KG1 (cell line): ENCODE measurements at regions not wholly inside any gene's neighbourhood (a gene's known extent, or its start where the extent isn't known, plus 50 kb on each side); places are given as distances from the start of the nearest gene placed in this dataset.
"Not testable (repeated sequence)": the region's sequence is repeated elsewhere in the genome, so short reads cannot be mapped to it uniquely, and the experiment has no call there.

ENCODE experiments used
- DNase-seq: peaks from one replicate; lab custom pipeline; 2025; lab: John Stamatoyannopoulos, UW

- DNase-seq = no peak
Measured at GRCh38 chr12:27133022-27133590, 50.7 kb upstream of the C12orf71 start.

GRCh38 chr12:27140478-27140969 lies 58.1 kb upstream of the C12orf71 start:
- no peak for DNase-seq

GRCh38 chr12:27142101-27142721 lies 59.8 kb upstream of the C12orf71 start:
- peak; percentile 11 for DNase-seq

GRCh38 chr12:27143256-27144069 lies 61.1 kb upstream of the C12orf71 start:
- DNase-seq = no peak

GRCh38 chr12:27145725-27146124 lies 63.3 kb upstream of the C12orf71 start:
- DNase-seq = not testable (repeated sequence)

GRCh38 chr12:27148373-27148772 lies 66.0 kb upstream of the C12orf71 start:
- DNase-seq = no peak

- no peak for DNase-seq
Measured at GRCh38 chr12:27148791-27149190, 66.4 kb upstream of the C12orf71 start.

- no peak for DNase-seq
Measured at GRCh38 chr12:27151479-27151878, 69.1 kb upstream of the C12orf71 start.

- no peak for DNase-seq
Measured at GRCh38 chr12:27158297-27158696, 75.9 kb upstream of the C12orf71 start.

GRCh38 chr12:27161458-27162228 lies 79.3 kb upstream of the C12orf71 start:
- DNase-seq = no peak

GRCh38 chr12:27162229-27162537 lies 79.8 kb upstream of the C12orf71 start:
- no peak for DNase-seq

GRCh38 chr12:27163048-27163715 lies 80.8 kb upstream of the C12orf71 start:
- DNase-seq = no peak

- DNase-seq = no peak
Measured at GRCh38 chr12:27163894-27164293, 80.2 kb upstream of the STK38L start.

GRCh38 chr12:27164330-27165040 lies 79.6 kb upstream of the STK38L start:
- DNase-seq = no peak

- not testable (repeated sequence) for DNase-seq
Measured at GRCh38 chr12:27165958-27166357, 78.1 kb upstream of the STK38L start.

GRCh38 chr12:27171494-27171893 lies 72.6 kb upstream of the STK38L start:
- DNase-seq = not testable (repeated sequence)

- DNase-seq = no peak
Measured at GRCh38 chr12:27176765-27177164, 67.3 kb upstream of the STK38L start.

GRCh38 chr12:27177706-27178105 lies 66.4 kb upstream of the STK38L start:
- no peak for DNase-seq

GRCh38 chr12:27178255-27178654 lies 65.8 kb upstream of the STK38L start:
- DNase-seq = no peak

- no peak for DNase-seq
Measured at GRCh38 chr12:27178723-27179399, 65.2 kb upstream of the STK38L start.
